A673 (cell line): ENCODE measurements at regions not wholly inside any gene's neighbourhood (a gene's known extent, or its start where the extent isn't known, plus 50 kb on each side); places are given as distances from the start of the nearest gene placed in this dataset.

Experiments
- CTCF ChIP-seq: fragments of 300-800, 200-600 bp; sonication (generic); conservative IDR thresholded peaks from 2 replicates; pipeline ENCODE4 v1.5.1; 2017; ENCODE audit warnings: low read depth, mild to moderate bottlenecking, antibody characterized with exemption, low read length, moderate library complexity, mixed read lengths
- EZH2 ChIP-seq: fragments of 200-600 bp; sonication (generic); IDR thresholded peaks from 2 replicates; pipeline ENCODE4 v1.6.1; 2017; ENCODE audit warnings: borderline replicate concordance, low read depth, mild to moderate bottlenecking, mixed read lengths, antibody characterized with exemption, low read length; ENCODE audit not compliant: poor library complexity, severe bottlenecking

- TF ChIP-seq CTCF (no peak), EZH2 (no peak)
Measured at GRCh38 chr7:81416659-81417058, 353.2 kb downstream of the HGF start.
